Left ventricle myocardium inferior (tissue), 1 donor: ENCODE measurements at regions not wholly inside any gene's neighbourhood (a gene's known extent, or its start where the extent isn't known, plus 50 kb on each side); places are given as distances from the start of the nearest gene placed in this dataset.

Experiments
- DNase-seq: peaks from one replicate; pipeline ENCODE4 v3.0.0-alpha.2; 2020
- H3K27ac ChIP-seq: fragments of 200-600 bp; replicated peaks from 2 replicates; pipeline ENCODE4 v1.8.0; 2021
- H3K27me3 ChIP-seq: fragments of 200-600 bp; 2 replicates; pipeline ENCODE4 v1.8.0; 2021; ENCODE audit warnings: low read depth
- H3K36me3 ChIP-seq: fragments of 200-600 bp; 2 replicates; pipeline ENCODE4 v1.8.0; 2021
- H3K4me1 ChIP-seq: fragments of 200-600 bp; 2 replicates; pipeline ENCODE4 v1.8.0; 2021
- H3K4me3 ChIP-seq: fragments of 200-600 bp; 2 replicates; pipeline ENCODE4 v1.8.0; 2021; ENCODE audit warnings: mild to moderate bottlenecking, moderate library complexity
- H3K9me3 ChIP-seq: fragments of 200-600 bp; replicated peaks from 2 replicates; pipeline ENCODE4 v1.8.0; 2021
- CTCF ChIP-seq: fragments of 200-600 bp; IDR thresholded peaks from 2 replicates; pipeline ENCODE4 v1.8.0; 2021; ENCODE audit warnings: antibody characterized with exemption, mild to moderate bottlenecking, borderline replicate concordance
- intact Hi-C: fragments of 100-400 bp; cut with micrococcal nuclease; formaldehyde crosslinking; loops from one replicate; pipeline ENCODE4 v1.11.0; 2022
- donor health status: DM: no; HTN: yes; CAD: no; lungs with severe emphysema.

GRCh38 chr10:131638049-131638879 is 262.5 kb upstream of the PPP2R2D start:
- H3K4me1 ChIP-seq = no peaks in the 10 kb centered on the region
- H3K4me3 ChIP-seq = no peak overlapping the region
- peaks cover 29% of the 10 kb centered on the region for H3K27me3 ChIP-seq
- H3K27ac ChIP-seq = no peak overlapping the region
- intact Hi-C loops = no loop called here
- H3K36me3 ChIP-seq = no peaks in the 10 kb centered on the region
- no peak for TF ChIP-seq CTCF
- peaks cover 38% of the 10 kb centered on the region for H3K9me3 ChIP-seq
- no peak for DNase-seq

- no peak for DNase-seq
- intact Hi-C loops = no loop called here
- Histone ChIP-seq H3K4me1 (no peaks in the 10 kb centered on the region), H3K27ac (no peak overlapping the region), H3K9me3 (peaks cover 37% of the 10 kb centered on the region), H3K4me3 (no peak overlapping the region), H3K36me3 (no peaks in the 10 kb centered on the region), H3K27me3 (peaks cover 29% of the 10 kb centered on the region)
- TF ChIP-seq CTCF = no peak
Measured at GRCh38 chr10:131638880-131639278, 261.9 kb upstream of the PPP2R2D start.

- H3K4me3 ChIP-seq = no peak overlapping the region
- DNase-seq = no peak
- no peaks in the 10 kb centered on the region for H3K4me1 ChIP-seq
- H3K27ac ChIP-seq = no peak overlapping the region
- intact Hi-C loops = no loop called here
- no peaks in the 10 kb centered on the region for H3K36me3 ChIP-seq
- H3K27me3 ChIP-seq = peaks cover 32% of the 10 kb centered on the region
- TF ChIP-seq CTCF = no peak
- peaks cover 30% of the 10 kb centered on the region for H3K9me3 ChIP-seq
Measured at GRCh38 chr10:131640045-131640644, 260.7 kb upstream of the PPP2R2D start.

- no peak for DNase-seq
- intact Hi-C loops = no loop called here
- TF ChIP-seq CTCF = no peak
Measured at GRCh38 chr10:131641231-131641630, 259.6 kb upstream of the PPP2R2D start.

GRCh38 chr10:131641898-131642297 is 258.9 kb upstream of the PPP2R2D start:
- peaks cover 30% of the 10 kb centered on the region for H3K9me3 ChIP-seq
- no peaks in the 10 kb centered on the region for H3K4me1 ChIP-seq
- intact Hi-C loops = no loop called here
- H3K4me3 ChIP-seq = no peak overlapping the region
- H3K27ac ChIP-seq = no peak overlapping the region
- peaks cover 36% of the 10 kb centered on the region for H3K27me3 ChIP-seq
- TF ChIP-seq CTCF = no peak
- no peaks in the 10 kb centered on the region for H3K36me3 ChIP-seq
- no peak for DNase-seq

More at GRCh38 chr10:131641231-131641630, 259.6 kb upstream of the PPP2R2D start:
- no peaks in the 10 kb centered on the region for H3K4me1 ChIP-seq
- no peak overlapping the region for H3K4me3 ChIP-seq
- peaks cover 30% of the 10 kb centered on the region for H3K9me3 ChIP-seq
- peaks cover 36% of the 10 kb centered on the region for H3K27me3 ChIP-seq
- no peak overlapping the region for H3K27ac ChIP-seq
- no peaks in the 10 kb centered on the region for H3K36me3 ChIP-seq
